ENCODE measurements at regions not wholly inside any gene's neighbourhood (a gene's known extent, or its start where the extent isn't known, plus 50 kb on each side); places are given as distances from the start of the nearest gene placed in this dataset.

GRCh38 chr18:79584491-79585394 is 94.9 kb upstream of the CTDP1 start:
- TF ChIP-seq TAF1 (conservative IDR thresholded peaks at IDR 0.05) (no peak), CTCF (IDR thresholded peaks at IDR 0.05; ENCODE audit: low read depth, low read length, missing input control) (no peak), MAX (IDR thresholded peaks at IDR 0.05) (no peak), EGR1 (IDR thresholded peaks at IDR 0.05; ENCODE audit: low read depth in 2 of 2) (no peak), RXRA (IDR thresholded peaks at IDR 0.05) (no peak), REST (IDR thresholded peaks at IDR 0.05) (no peak), YY1 (IDR thresholded peaks at IDR 0.05) (no peak), HNF4G (IDR thresholded peaks at IDR 0.05) (no peak), ZBTB33 (IDR thresholded peaks at IDR 0.05) (no peak)

All from liver (tissue), 3 donors.